GM13977 (cell line): ENCODE measurements at regions not wholly inside any gene's neighbourhood (a gene's known extent, or its start where the extent isn't known, plus 50 kb on each side); places are given as distances from the start of the nearest gene placed in this dataset.

Experiments
- DNase-seq: peaks from one replicate; pipeline ENCODE4 v3.0.0; 2012; ENCODE audit warnings: low spot score
- in situ Hi-C: fragments of 300-500 bp; cut with MboI; formaldehyde crosslinking; loops from one replicate; pipeline ENCODE4 v1.12.0; 2022; ENCODE audit warnings: low sequenced_read_pairs, low pct_unique_long_range_greater_than_20kb, mixed read lengths, inconsistent platforms; ENCODE audit not compliant: unreplicated experiment
- TF ChIP-seq, protein P1 (sequence below): IDR thresholded peaks from 2 replicates; pipeline ENCODE4 v1.5.1; 2012; ENCODE audit warnings: mild to moderate bottlenecking, control low read depth; ENCODE audit not compliant: insufficient read depth; ENCODE audit errors: extremely low read depth, missing control alignments

DNA sequence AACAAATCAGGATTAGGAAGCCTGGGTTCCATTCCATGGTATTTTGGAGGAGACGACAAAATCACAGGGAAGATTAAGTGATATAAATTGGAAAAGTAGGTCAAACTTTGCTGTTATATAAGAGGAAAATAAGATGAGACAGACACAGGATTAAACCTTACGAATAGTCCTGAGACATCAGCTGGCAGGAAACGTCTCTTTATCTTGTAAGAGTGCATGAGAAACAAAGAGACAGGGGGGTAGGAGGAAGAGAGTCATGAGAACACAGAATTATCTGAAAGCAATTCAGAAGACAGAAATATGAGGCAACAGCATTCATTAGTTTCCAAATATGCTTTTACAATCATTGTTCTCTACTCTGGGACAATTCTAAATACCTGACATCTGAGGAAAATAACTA lies 310.6 kb upstream of the MIR17HG start:
- no peak for DNase-seq
- TF ChIP-seq, protein P1, sequence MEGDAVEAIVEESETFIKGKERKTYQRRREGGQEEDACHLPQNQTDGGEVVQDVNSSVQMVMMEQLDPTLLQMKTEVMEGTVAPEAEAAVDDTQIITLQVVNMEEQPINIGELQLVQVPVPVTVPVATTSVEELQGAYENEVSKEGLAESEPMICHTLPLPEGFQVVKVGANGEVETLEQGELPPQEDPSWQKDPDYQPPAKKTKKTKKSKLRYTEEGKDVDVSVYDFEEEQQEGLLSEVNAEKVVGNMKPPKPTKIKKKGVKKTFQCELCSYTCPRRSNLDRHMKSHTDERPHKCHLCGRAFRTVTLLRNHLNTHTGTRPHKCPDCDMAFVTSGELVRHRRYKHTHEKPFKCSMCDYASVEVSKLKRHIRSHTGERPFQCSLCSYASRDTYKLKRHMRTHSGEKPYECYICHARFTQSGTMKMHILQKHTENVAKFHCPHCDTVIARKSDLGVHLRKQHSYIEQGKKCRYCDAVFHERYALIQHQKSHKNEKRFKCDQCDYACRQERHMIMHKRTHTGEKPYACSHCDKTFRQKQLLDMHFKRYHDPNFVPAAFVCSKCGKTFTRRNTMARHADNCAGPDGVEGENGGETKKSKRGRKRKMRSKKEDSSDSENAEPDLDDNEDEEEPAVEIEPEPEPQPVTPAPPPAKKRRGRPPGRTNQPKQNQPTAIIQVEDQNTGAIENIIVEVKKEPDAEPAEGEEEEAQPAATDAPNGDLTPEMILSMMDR = no peak
- in situ Hi-C loops = no loop called here

DNA sequence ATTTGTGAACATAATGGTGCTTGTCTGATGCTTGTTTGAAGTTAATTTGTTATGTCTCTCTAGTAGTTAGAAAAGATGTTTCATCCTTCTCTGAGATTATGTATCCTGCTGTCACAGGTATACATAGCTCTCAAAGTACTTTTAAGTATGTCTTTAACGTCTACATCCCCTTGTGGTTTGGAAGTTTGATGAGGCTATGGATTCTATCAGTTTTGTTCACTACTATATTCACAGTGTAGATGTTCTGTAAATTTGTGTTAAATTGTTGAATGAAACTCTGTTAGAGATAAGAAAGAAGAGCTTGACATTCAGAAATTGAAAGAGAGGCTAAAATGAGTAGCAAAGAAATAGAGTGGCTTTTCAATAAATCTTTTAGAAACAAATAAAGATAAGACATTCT lies 304.6 kb upstream of the MIR17HG start:
- in situ Hi-C loops = no loop called here
- DNase-seq = no peak
- TF ChIP-seq, protein P1 = no peak

DNA sequence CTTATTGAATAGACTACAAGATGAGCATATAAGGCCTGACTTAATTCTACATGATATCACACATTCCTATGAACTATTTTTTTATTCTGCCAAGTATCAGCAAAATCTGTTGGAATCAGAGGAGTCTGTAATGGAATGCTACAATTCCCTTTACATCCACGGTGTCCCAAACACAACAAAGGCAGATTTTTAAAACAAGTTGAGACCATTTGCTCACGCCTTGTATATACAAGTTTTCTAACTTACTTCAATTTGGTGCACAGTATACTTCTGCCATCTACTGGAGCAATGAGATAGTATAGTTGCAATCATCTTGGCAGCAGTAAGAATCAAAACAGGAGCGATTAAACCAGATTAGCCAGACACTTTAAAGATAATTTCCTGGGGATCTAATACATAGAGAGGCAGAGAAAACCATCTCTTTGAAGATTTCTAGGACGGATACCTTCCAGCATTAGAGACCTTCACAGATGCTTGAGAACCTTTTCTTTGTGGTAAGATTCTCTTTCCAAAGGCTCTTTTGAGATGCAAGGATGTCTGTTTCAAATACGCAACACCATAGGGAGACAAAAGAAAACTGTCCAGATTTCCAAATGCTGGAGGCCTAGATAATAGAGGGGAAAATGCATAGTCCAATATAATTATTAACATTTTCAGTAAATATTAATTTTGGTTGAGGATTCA lies 302.0 kb upstream of the MIR17HG start:
- in situ Hi-C loops = no loop called here
- TF ChIP-seq, protein P1 = peak; percentile 47
- peak; percentile 4 for DNase-seq

DNA sequence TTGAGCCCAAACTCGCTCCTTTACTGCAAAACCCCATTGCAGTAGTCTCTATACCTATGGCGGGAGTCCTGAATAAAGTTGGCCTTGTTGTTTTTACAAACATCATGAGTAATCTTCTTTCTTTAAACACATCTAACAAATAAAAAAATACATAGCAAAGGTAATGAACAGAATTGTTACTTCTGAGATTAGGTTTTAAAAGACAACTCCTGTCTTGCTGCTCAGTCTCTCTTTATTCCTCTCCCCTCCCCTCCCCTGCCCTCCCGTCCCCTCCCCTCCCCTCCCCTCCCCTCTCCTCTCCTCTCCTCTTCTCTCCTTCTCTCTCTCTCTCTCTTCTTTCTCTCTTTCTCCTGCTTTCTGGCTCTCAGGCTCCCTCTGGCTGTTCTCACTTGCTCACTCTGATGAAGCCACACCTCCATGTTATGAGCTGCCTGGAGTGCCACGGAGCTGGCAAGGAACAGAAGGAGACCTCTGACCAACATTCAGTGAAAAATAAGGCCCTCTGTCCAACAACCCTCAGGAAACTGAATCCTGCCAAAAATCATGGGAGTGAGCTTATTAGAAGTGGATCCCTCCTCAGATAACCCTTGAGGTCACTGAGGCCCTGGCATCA lies 300.7 kb upstream of the MIR17HG start:
- in situ Hi-C loops = no loop called here
- DNase-seq = no peak
- TF ChIP-seq, protein P1 = no peak

DNA sequence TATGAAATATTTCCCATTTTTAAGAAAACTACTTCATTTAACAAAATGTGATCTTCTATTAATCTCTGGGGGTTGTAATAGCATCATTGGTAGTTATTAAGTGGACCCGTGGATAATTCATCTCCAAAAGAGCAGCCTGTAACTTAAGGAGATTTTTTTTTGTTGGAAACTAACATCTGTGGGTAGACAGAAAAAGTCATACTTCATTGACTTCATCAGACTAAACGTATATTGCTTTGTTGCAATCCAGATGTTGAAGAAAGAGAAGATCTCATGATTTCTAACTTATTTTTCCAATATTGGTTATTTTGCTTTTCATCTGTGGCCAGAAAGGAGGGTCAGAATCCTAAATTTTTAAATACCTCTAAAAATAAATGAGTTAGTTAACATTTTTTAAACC lies 296.5 kb upstream of the MIR17HG start:
- in situ Hi-C loops = no loop called here
- TF ChIP-seq, protein P1 = no peak
- DNase-seq = no peak

DNA sequence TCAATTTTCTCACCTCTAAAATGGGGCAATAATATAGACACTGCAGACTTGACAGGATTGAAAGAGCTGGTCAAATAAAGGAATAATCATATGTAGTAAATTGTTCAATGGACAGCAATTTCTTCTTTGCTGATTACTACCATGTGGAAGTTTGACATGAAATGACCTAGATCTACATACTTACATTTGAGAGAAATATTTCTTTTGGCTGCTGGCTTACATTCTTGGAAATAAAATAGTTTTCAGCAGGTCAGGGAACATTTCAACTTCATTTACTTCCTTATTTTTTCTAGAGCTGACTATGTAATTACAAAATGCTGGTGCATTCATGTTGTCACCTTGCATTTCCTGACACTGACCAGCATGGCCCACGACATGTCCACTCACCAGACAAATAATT lies 294.6 kb upstream of the MIR17HG start:
- no peak for DNase-seq
- in situ Hi-C loops = no loop called here

More for the DNA sequence above, 294.6 kb upstream of the MIR17HG start:
- TF ChIP-seq, protein P1 = no peak
